ENCODE measurements at regions not wholly inside any gene's neighbourhood (a gene's known extent, or its start where the extent isn't known, plus 50 kb on each side); places are given as distances from the start of the nearest gene placed in this dataset.

GRCh38 chr13:82847595-82847994, 1034.7 kb downstream of the SLITRK1 start:
- TF ChIP-seq CTCF (IDR thresholded peaks at IDR 0.05) (no peak), POLR2A (IDR thresholded peaks at IDR 0.05) (no peak)
